GM19324 (cell line): ENCODE measurements at regions not wholly inside any gene's neighbourhood (a gene's known extent, or its start where the extent isn't known, plus 50 kb on each side); places are given as distances from the start of the nearest gene placed in this dataset.

Experiments
- ATAC-seq: cut with Tn5 transposase; IDR thresholded peaks from one replicate; pipeline ENCODE4 v1.9.1; 2021; ENCODE audit warnings: mild to moderate bottlenecking, moderate library complexity; ENCODE audit not compliant: unreplicated experiment, low FRiP score

DNA sequence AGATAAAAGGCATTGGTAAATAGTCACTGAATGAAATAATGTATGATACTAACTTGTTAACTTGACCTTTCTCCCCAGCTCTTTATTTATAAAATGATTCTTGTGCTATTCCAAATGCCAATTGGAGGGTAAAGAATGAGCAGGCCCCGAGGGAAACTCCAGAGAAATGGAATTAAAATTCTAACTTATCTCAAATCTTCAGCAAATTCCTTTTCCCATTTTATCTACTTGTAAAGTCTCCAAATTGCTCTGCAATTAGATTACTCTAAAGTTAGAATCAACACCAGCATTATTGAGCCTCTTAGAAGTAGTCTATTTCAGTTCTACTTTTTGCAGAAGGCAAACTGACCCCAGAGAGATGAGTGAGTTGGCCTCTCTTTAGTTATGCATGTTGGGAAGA, 165.9 kb upstream of the PREP start:
- no peak for ATAC-seq

DNA sequence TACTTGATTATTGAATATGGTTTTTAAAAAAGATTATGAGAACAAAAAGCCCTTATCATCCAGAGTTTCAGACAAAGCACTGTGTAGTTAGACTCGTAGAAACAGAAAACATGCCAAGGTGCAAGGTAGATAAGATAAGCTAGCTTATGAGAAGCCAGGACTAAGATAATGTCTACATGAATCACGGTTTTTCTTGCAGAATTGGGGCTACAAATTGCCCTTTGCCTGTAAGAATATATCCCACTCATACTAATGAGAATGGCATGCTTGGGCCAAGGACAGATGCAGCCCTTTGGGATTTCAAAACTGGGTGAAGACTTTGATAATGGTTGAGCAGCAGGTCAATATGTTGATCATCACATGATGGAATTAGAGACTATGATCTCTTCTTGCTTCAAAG, 165.3 kb upstream of the PREP start:
- no peak for ATAC-seq

DNA sequence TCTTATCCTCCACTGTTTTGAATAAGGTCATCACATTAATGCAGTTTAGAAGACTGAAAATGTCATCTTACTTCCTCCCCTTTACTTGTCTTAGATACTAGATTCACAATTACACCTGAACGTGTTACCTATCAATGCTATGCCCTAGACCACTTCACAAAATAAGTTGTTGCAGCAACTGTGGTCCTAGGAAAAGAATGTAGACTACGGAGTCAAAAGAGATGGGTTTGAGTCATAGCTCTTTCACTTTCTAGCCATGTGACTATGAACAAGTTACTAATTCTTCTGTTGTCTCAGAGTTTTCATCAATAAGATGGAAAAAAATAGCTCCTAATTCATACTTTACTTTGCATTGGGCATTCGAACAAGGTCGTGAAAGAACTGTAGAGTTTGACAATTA, 164.3 kb upstream of the PREP start:
- ATAC-seq = no peak

DNA sequence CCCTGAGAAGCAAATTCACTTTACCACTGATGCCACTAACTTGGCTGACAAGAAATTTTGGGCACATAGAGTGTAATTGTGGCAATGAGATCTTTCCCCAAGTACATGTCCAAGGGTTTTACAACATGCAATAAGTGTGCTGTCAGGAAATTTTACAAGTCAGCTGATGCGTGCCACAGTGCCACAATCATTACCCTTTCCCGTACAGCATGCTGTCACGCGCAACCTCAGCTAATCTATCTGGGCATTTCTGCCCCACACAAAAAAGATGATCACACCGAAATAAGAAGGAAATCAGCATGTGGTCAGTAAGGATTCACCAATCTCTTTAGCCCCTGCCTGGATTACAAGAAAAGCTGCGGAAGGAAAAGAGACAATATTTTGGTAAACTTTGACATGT, 163.6 kb upstream of the PREP start:
- no peak for ATAC-seq

DNA sequence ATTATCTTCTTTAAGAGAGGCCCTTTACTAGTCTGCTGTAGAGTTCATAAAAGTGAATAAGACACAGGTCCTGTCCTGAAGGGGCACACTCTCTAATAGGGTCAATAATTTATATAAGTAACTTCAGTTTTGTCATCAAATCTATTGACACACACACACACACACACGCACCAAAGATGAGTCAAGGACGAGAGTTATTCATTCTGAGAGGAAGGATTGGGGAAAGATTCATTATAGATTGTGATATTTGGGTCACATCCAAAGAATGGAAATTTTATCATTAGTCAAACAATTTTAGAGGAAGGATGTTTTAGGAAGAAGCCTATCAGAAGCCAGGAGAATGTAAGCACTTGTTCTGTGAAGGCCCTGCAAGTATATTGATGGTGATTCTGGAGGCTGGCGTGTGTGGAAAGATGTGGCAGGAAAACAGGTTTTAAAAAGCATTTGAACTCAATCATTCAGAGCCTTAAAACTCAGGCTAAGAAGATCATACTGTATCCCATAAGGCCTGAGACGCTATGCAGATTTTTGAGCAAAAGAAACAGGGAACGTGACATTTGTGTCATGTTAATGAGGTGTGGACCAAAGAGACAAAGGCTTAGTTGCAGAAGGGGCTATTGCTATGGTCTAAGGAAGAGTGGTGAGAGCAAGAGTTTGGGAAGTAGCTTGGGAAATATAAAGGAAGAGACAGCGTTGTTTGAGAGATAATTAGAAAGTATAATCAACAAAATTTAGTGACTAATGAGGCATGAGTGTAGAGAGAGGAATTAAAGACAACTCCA, 161.4 kb upstream of the PREP start:
- no peak for ATAC-seq

DNA sequence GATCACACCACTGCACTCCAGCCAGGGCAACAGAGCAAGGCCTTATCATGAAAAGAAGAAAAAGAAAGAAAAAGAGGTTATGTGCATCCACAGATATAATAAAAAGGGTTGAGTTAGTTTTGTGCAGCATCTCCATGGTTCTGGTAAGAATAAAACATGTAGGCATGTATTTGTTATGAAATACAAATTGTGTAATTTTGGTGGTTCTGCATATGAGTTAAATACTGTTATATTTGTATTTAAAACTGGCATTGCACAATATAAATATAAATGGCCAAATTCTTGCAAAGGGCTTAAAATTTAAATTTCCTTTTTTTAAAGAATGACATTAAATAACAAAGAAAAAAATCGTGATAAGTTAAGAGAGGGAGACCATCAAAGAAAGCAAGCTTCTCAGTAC, 159.1 kb upstream of the PREP start:
- ATAC-seq = no peak

DNA sequence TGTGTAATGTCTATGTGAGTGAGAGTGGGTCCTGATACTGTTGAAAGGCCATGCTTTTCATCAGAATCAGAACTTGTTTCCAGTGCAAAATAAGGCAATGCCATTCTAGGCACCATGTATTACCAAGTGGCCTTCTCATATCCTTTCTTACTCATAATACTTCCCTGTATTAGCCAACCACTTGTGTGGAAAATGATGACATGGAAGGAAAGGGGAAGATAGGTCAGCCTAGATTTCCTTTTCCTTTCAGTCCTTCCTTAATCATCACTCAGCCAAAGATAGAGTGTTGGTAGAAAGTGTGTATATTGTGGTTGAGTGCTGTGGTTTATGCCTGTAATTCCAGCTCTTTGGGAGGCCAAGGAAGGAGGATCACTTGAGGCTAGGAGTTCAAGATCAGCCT, 158.6 kb upstream of the PREP start:
- ATAC-seq = no peak

DNA sequence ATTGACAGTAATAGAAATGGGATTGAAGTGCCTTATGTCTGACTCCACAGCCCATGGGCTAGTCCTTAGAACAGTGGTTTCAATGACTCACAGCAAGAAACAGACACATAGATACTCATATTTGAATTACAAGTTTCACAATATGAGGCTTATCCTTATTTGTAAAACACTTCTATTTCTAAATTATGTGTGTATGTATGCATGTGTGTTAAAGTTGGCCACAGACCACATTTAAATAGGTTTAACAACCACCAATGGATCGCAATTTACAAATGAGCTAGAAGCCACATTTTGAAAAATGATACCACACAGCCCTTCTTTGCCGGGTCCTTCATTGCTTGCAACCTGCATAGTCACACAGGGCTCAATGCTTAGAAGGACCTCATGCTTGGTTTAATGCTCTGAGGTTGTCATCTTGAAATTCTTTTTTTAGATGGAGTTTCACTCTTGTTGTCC, 157.8 kb upstream of the PREP start:
- peak; percentile 80 for ATAC-seq

DNA sequence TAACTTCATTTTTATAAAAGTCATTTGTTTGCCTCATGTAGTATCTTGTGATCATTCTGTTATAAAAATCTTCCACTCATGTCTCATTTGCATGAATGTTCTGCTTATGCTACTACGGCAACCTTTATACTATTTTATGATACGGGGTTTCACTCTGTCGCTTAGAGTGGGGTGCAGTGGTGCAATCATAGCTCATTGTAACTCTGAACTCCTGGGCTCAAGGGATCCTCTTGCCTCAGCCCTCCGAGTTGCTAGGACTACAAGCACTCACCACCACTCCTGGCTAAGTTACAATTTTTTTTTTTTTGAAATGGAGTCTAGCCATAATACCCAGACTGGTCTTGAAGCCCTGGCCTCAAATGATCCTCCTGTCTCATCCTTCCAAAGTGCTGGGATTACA, 154.4 kb upstream of the PREP start:
- ATAC-seq = no peak

DNA sequence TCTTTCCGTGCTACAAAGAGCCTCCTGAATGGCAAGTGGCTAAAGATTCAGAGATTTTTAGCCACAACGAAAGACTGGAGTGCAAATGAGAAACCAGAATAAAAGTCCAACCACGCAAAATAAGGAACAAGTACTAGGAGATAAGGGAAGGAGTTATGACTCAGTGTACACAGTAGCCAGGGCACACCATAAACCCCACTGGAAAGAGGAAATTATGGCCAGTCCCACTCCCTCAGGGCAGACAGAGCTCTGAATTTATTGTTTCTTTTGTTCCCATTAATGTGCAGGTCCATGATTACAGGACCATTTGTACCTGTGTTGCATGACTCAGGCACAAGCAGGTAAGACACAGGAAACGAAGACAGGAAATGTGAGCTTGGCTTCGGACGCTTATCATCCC, 150.3 kb upstream of the PREP start:
- ATAC-seq = no peak

DNA sequence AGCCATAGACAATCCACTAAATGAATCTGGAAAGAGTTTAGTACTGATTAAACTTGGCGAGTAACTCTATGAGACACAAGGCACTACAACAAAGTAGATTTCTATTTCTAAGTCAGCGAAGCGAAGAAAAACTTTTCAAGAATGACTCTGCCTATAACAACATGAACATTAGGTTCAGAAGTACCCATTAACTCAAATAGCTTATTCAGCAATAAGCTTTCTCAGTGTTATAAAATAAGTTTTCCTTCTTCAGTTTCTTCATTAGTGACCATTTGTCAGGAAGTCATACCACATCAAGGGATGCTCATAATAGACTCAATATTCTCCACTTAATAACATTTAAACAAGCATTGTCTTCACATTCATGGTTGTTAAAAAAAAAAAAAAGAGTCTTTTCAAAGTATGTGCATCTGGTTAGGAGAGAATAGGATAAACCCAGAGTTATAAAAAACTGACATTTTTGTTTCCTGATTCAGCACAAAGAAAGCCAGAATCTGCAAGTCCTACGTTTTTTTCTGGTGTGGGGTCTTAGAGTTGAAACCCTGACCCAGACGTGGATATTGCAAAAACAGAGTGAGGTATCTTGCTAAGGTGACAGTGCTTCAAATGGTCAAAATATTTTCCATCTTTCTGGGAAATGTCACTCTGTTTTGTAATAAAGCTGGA, 148.2 kb upstream of the PREP start:
- ATAC-seq = no peak

DNA sequence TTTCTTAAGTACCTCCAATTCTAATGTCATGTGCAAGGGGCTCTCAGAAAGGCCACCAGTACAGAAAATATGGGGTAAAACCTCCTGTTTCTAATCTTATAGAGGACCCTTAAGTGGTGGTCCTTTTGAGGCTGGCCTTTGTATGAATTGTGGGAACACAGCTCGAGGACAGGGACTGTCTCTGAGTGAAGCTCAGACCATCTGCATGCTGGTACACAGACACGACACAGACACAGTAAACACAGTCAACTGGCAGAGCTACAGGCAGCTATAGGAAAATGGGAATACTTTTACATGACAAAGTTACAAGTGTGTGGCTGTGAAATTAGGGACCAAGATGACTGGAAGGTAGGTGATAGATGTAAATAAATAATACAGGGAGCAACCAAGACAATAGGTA, 143.9 kb upstream of the PREP start:
- no peak for ATAC-seq

DNA sequence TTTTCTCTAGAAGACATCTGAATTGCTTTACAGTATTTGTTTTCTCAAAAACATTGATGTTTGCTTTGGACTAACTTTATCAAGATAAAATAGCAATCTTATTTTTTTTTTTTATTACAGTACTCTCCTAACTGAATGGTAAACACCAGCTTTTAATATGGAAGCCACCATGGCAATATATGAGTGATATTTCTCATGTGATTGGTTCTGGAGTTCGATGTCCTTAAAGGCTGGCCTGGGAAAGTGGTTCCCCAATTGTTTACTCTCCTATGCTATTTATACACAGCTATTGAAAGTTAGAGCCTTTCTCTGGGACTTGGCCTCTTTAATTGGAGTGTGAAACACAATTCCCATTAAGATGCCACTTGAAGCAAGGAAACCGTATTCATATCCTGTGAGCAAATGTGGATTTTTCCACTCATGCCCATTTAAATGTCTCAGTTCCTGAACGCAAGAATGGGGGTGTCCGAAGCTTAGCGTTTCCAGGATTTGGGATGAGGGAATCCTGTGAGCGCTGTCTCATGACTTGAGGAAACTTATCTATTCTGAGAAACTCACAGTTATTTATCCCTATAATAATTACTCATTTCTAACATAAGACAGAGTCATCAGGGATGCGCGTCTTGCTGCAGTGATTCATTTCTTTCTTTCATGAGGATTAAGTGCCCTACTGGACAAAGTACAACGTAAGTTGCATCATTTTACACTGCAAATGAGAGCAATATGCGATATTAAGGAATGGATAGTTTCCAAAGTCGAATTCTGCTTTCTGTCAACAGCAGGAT, 143.3 kb upstream of the PREP start:
- no peak for ATAC-seq

DNA sequence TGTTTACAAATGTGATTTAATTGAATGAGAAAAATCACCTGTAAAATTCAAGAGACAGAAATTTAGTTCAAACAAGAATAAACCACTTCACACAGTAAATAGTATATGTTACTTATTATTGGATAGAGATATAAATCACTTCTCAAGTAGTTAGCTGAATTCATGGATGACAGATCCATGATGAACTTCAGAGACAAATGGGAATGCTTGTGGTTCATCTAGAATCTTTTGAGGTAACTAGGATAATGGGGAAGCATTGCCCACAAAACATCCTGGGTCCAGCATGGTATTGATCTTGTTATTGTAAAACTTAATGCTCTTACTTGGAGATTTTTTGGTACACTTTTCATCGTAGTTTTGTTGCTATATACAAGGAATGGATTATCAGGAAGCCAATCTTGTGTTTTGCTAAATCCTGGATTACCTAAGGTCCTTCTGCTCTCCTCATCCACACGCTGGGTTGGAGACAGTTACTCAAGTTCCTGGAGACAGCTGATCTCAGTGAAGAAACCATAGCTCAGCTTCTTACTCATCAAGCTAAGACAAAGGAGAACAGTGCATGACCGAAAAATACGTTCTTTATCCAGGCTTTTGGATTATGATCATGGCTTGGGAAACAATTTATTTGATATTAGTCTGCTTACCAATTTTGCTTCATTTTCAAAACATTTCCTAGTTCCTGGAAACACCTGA, 142.5 kb upstream of the PREP start:
- no peak for ATAC-seq

DNA sequence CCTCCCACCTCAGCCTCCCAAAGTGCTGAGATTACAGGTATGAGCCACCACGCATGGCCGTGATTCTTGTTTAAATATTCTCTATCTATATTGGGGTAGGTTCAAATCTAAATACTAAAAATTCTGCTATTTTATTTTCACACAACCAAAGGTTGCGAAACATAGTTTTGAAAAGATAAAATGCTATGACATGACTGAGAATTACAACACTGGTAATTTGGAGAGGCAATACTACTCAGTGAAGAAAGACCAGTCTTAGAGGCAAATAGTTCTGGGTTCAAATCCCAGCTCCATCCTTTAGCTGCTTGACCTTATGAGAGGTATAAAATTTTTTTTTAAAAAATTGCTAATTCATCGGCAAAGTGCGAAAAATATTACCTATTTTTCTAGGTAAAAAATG, 137.0 kb upstream of the PREP start:
- ATAC-seq = no peak

DNA sequence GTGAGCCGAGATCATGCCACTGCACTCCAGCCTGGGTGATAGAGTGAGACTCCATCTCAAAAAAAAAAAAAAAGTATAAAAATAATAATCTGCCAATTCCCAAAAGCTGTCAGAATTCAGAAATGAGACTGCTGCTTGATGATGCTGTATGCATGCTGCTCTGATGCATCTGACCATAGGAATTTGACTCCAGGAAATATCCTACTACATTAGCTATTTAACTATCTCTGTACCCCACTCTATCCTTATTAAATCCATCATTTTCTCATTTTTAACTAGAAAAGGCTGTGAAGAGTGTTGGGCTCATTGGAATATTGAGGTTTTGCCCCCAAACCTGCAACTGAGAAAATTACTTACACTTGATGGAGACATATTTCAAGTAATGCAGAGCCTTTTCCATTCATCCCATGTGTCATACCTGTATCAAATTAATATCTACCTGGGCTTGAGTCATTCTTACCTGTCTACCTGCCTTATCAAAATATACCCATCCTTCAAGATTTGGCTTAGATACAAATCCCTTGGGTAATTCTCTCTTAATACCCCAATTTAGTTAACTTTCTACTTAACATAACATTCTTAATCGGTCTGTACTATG, 135.2 kb upstream of the PREP start:
- no peak for ATAC-seq

DNA sequence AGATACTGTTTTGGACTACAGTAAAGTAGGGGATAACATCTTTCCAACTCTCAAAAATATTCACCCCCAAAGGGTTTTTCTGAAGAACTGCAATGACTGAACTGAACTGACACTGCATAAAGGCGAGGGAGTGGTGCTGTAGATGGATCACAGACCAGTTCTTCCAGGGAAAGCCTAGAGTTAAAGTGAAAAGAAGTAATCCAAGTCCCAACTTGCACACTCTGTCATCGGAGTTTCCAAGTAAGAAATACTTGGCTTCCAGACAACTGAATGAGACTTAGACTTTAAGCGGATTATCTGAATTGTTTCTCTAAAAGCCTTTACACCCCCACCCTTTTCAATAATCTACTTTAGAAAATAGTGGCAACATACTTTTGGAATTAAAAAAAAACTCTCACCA, 134.1 kb upstream of the PREP start:
- no peak for ATAC-seq

DNA sequence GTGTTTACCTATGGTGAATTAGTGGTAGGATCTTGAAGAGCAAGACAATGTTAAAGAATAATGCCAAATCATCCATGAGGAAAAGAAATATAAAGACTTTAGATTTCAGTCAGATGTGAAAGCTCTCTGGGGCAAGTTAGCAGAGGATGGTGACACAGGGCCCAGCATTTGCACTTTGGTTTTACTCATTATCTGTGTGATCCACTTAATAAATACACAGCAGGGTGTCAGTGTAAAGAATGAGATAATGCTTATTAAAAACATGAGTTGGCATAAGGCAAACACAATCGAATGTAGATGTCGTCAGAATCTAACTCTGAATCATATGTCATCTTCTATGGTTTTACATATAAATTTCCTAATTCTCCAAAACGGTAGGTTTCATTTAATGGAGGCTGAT, 130.4 kb upstream of the PREP start:
- no peak for ATAC-seq

DNA sequence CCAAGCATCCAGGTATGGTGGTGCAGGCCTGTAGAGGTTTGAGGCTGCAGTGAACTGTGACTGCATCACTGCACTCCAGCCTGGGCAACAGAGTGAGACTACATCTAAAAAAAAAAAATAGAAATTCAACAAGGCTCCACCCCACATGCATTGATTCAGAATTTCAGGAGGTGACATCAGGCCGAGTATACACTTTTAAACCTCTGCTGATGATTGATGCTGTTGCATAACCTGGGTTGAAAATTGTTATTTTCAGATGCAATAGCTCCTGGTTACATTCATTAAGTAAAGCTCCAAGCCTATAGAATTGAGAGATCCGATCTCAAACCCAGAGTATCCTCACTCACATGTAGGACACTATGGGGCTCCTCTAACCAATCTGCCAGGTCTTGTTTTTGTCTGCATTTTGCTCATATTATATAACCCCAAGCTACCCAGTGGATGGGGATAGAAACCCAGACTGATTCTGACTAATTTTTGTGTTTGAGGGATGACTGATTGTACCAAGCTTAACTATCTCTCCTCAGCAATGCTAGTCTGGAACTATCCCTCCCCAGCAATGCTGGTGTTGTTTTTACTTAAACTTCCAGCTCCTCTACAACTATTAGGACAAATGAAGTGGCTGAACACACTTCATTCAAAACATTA, 123.5 kb upstream of the PREP start:
- no peak for ATAC-seq
